ENCODE measurements at regions not wholly inside any gene's neighbourhood (a gene's known extent, or its start where the extent isn't known, plus 50 kb on each side); places are given as distances from the start of the nearest gene placed in this dataset.

GRCh38 chr10:10462151-10462941 is 555.3 kb upstream of the CELF2 start:
- no peak overlapping the region for H3K4me3 ChIP-seq (ENCODE audit: low read depth, low read length)
- no peak for DNase-seq (ENCODE audit: low read depth)
- TF ChIP-seq CTCF (IDR thresholded peaks at IDR 0.05; ENCODE audit: insufficient read depth, low read depth, low read length): no peak

- no peak for DNase-seq (ENCODE audit: low read depth)
- no peak overlapping the region for H3K4me3 ChIP-seq (ENCODE audit: low read depth, low read length)
- TF ChIP-seq CTCF (IDR thresholded peaks at IDR 0.05; ENCODE audit: insufficient read depth, low read depth, low read length): no peak
Observed at GRCh38 chr10:10471758-10472157, 545.9 kb upstream of the CELF2 start.

- TF ChIP-seq CTCF (IDR thresholded peaks at IDR 0.05; ENCODE audit: insufficient read depth, low read depth, low read length): no peak
- H3K4me3 ChIP-seq (ENCODE audit: low read depth, low read length): no peak overlapping the region
- DNase-seq (ENCODE audit: low read depth): no peak
Observed at GRCh38 chr10:10475812-10476211, 541.9 kb upstream of the CELF2 start.

GRCh38 chr10:10477844-10478243 is 539.8 kb upstream of the CELF2 start:
- TF ChIP-seq CTCF (IDR thresholded peaks at IDR 0.05; ENCODE audit: insufficient read depth, low read depth, low read length): no peak
- no peak overlapping the region for H3K4me3 ChIP-seq (ENCODE audit: low read depth, low read length)
- DNase-seq (ENCODE audit: low read depth): peak; percentile 20

GRCh38 chr10:10479465-10479864 is 538.2 kb upstream of the CELF2 start:
- no peak for DNase-seq (ENCODE audit: low read depth)
- no peak for TF ChIP-seq CTCF (IDR thresholded peaks at IDR 0.05; ENCODE audit: insufficient read depth, low read depth, low read length)
- no peak overlapping the region for H3K4me3 ChIP-seq (ENCODE audit: low read depth, low read length)

- H3K4me3 ChIP-seq (ENCODE audit: low read depth, low read length): no peak overlapping the region
- no peak for DNase-seq (ENCODE audit: low read depth)
- TF ChIP-seq CTCF (IDR thresholded peaks at IDR 0.05; ENCODE audit: insufficient read depth, low read depth, low read length): no peak
Observed at GRCh38 chr10:10482613-10483012, 535.1 kb upstream of the CELF2 start.

- DNase-seq (ENCODE audit: low read depth): no peak
- H3K4me3 ChIP-seq (ENCODE audit: low read depth, low read length): no peak overlapping the region
- no peak for TF ChIP-seq CTCF (IDR thresholded peaks at IDR 0.05; ENCODE audit: insufficient read depth, low read depth, low read length)
Observed at GRCh38 chr10:10489076-10489475, 528.6 kb upstream of the CELF2 start.
